SW 1271 (cell line): ENCODE measurements at regions not wholly inside any gene's neighbourhood (a gene's known extent, or its start where the extent isn't known, plus 50 kb on each side); places are given as distances from the start of the nearest gene placed in this dataset.

ENCODE experiments used
- DNase-seq, 2 experiments: peaks; one replicate each; lab custom pipeline; 2025; lab: John Stamatoyannopoulos, UW

DNA sequence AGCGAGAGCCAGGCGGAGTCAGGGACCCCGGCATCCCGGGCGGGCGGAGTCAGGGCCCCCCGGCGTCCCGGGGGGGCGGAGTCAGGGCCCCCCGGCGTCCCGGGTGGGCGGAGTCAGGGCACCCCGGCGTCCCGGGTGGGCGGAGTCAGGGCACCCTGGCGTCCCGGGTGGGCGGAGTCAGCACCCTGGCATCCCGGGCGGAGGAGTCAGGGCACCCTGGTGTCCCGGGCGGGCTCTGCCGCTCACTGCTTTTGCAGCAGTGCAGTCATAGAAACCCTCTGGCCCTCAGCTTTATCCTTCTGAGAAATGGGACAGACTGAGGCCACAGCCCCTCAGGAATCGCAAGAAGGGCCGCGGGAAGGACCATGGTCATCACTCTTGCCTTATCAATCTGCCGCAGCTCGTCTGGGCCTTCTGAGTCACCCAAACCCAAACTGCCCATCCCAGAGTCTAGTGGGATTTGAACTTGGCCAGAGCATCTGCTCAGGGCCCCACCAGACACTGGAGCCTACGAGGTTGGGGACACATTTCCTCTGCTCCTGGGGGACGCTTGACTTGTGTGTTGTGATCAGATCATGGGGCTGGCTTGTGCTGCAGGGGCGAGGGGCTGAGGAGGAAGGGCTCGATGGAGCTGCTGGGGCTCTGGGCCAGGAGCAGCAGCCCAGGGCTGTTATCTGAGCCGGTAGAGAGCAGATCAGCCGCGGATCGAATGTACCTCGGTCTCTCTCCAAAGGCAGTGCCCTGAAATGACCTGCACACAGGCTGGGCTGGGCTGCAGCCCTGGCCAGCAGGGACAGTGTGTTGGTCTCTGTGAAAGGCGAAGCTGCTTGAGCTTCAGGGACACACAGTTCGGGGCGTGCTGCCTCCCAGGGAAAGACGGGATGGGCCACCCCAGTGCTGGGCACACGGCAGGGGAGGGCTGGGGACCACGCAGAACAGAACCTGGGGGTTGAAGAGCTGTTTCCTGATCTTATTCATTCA lies 290.1 kb upstream of the HDAC4 start:
- DNase-seq = no peak

DNA sequence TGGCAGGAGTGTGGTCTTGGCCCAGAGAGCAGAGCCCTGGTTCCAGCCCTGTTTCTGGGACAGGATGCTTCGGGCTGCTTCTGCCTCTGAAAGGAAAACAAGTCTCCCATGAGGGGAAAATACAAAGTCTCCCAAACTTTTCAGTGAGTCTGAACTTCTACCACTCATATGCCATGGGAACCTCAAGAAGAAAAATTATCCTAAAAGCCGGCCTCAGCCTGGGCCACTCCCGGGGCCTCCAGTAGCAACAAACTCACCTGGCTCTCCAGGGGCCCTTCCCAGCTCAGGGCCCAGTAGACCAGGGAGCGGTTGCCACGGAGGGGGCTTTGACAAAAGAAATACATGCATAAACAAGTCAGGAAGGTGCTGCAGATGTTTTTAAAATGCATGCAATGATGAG lies 289.2 kb upstream of the HDAC4 start:
- DNase-seq = no peak

DNA sequence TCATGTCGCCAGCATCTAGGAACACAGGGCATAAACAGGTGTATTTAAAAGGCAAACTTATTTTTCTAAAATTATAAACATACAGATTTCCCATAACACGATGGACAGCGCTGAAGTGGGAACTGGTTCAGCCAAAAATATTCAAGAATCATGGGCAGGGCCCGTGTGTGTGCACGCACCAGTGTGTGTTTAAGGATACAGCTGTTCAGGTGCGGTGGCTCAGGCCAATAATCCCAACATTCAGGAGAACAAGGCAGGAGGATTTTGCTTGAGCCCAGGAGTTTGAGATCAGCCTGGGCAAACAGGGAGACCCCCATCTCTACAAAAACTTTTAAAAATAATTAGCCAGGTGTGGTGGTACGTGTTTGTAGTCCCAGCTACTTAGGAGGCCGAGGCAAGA lies 288.6 kb upstream of the HDAC4 start:
- no peak for DNase-seq

DNA sequence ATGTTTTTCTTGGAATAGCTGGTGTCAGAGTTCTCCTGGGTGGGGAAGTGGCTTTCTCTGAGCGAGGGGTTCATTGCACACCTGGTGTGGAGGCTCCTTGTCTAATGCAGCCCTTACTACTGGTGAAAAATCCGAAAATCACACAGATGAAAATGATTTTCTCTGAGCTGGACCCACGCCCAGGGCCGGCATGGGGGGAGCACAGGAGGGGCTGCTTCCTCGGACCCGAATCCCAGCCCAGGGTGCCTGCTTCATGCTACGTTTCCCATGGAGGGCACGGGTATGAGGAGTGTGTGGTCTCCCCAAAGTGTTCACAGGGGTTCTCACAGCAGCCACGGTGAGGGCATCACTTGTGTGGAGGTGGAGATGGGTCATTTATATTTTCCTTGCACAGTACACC lies 288.0 kb upstream of the HDAC4 start:
- DNase-seq = no peak

DNA sequence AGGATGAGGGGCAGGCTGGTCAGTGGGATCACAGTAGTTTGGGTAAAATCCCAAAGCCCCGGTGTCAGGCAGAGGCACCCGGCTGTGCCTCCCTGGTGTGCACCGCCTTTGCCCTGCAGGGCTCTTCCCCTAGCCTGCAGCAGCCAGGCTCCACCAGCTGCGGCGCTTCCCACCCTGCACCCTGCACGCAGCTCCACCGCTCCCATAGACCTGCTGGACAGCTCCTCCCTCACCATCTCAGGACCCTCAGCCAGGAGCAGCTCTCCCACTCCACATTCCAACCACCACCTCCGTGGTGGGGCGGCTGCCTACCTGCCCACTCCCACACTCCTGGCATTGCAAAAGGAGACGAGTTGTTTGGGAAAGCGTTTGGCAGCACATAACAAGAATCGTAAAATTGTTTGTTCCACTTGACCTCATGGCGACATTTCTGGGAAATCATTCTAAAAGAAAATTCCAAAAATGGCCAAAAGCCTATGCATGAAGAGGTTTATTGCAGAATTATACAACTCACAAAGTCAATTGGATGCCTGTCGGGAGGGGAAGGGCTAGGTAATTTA lies 287.4 kb upstream of the HDAC4 start:
- no peak for DNase-seq

DNA sequence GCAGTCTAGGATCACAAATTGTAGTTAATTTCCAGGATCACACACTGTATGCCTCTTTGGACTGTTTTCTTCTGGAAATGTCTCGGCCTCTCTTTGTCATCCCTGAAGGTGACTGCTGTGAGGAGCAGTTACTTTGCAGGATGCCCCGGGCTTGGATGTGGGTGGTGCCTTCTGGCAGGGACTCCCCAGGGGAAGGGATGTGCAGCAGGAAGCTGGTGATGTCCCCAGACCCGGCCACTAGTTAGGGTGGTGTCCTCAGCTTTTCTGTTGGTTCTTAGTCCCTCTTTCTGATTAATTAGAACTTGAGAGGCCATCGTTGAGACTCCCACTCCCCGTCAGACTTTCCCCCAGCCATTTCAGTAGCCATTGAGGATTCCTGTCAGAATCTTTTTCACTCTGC lies 286.6 kb upstream of the HDAC4 start:
- no peak for DNase-seq

DNA sequence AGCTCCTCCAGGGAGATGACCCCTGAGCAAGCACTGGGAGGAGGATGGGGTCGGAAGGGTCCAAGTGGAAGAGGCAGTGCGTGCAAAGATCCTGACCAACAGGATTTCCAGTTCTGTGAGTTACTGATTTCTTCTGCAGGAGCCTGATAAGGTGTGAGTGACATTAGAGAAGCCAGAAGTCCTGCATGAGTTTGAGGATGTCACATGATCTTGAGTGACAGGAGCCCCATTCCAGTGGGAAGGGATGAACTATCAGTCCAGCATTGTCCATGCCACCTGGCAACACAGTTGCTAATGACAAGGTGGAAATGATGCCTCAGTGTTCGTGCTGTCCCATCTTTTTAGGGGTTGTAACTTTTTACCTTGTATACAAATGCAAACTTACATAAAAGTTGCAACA lies 285.1 kb upstream of the HDAC4 start:
- DNase-seq = no peak

DNA sequence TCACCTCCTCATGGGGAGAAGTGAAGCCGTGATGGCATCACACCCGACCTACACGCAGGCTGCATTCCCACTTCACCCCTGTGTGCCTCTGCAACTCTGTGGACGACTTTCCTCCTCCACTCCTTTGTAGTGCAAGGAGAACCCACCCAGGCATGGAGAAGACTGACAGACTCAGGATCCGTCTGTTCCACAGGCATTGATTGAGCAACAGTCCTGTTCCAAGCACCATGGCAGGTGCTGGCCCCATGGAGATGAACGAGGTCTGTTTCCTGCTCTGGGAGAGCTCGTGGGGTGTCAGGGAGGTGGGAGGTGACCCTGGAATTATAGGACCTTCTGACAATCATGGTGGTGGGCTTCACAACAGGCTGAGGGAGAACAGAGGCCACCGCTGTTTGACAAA lies 284.7 kb upstream of the HDAC4 start:
- DNase-seq = no peak

DNA sequence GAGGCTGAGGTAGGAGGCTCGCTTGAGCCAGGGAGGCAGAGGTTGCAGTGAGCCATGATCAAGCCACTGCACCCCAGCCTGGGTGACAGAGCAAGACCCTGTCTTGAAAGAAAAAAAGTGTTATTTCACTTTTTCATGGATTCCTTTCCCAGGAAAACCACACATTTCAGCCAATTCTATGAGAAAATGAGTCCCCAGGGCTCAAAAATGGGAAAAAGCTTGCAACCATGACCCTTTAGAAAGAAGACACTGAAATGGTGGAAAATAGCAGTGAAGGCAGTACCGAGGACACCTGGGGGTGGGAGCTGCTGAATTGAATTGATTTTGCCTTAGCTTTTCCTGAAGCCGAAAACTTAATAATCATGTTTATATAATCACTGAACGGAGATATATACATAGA lies 284.2 kb upstream of the HDAC4 start:
- DNase-seq = no peak

DNA sequence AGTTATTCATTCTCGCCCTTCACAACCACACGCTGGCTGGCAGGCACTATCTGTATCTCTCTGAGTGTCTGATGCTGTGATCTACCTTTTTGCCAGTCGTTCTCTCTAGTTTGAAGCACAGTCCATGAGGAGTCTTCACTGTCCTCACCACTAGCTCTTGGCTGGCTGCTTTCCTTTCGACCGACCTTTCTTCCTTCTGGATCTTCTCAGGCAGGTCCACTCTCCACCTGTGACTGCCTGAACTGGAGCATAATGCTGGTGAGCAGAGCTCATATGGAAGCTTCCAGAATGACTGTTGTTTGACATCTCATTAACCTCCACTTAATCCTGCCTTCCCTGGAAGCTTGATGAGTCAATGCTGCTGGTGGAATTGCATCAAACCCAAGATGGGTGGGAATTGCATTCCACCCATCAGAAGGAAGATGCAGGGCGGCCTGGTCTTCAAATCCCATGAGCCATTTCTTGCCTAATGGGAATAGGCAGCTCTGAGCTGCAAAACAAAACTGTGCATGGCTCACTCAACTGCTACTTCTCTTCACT lies 283.5 kb upstream of the HDAC4 start:
- DNase-seq = no peak

DNA sequence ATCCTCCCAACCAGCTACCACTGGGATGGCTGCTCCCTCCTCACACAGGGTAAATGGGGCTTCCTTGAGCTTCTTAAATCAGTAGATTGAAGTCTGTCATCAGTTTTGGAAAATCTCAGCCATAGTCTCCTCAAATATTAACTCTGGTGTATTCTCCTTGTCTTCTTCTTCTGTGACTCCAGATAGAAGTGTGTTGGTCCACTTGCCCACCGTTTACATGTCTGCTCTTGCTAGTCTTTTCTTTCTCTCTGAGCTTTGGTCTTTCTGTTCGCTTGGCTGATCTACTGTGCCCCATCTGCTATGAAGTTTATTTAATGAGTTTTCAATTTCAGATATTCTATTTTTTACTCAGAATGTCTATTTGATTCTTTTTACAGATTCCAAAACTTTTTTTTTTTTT lies 281.7 kb upstream of the HDAC4 start:
- no peak for DNase-seq

DNA sequence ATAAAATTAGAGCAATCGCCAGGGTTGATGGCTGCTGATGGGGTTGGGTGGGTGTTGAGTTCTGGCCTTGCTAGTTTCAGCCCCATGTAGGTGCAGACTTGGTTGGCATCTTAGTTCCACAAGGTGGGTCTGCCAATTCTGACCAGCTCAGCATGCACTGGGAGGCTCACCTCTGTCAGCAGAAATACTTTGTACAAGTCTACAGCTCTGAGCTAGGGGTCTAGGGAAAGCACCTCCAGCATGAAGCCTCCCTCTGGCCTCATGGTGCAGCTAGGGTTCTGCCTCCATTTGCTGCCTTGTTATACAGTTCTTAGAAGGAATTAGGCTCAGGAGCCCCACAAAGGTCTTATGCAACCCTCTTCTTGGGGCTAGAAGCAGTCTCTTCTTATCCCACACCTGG lies 278.9 kb upstream of the HDAC4 start:
- DNase-seq = no peak

DNA sequence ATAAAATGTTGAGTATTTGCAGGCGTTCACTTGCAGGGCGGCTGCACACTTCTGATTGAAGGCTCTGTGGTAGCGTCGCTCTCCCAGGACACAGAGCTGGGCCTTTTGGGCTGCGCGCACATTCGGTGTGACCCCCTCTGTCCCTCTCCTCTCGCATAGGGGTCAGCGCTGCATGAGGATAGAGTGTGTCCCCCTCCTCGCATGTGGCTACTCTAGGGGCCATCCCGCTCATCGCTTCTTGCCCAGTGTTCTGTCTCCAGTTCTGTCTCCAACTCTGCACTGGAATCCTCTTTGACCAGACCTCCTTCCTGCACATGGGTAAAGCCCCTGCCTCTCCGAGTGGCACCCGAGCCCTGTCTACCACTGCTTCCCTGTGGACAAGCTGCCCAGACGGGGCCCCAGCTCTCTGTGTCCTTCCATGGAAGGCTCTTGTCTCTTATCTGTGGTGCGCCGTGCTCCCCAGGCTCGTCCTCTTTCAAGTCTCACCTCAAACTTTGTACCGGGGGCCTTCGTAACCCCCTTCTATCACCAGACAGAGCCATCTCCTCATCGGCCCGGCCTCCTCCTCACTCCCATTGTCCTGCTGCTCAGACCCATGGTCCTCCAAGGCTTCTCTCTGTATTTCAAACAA lies 278.0 kb upstream of the HDAC4 start:
- DNase-seq = no peak

DNA sequence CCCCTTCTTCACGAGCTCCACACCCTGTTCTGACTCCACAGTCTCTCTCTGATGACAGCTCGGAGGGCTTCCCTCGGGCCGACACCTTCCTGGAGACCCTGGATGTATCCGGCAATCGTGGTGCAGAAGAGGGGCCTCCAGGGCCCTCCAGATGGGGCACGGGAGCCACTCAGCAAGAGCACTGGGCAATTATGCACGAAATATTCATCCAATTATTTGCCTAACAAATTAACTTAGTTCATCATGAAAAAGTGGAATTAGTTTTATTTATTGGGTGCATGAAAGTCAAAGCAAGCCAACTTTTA lies 277.3 kb upstream of the HDAC4 start:
- DNase-seq = no peak

DNA sequence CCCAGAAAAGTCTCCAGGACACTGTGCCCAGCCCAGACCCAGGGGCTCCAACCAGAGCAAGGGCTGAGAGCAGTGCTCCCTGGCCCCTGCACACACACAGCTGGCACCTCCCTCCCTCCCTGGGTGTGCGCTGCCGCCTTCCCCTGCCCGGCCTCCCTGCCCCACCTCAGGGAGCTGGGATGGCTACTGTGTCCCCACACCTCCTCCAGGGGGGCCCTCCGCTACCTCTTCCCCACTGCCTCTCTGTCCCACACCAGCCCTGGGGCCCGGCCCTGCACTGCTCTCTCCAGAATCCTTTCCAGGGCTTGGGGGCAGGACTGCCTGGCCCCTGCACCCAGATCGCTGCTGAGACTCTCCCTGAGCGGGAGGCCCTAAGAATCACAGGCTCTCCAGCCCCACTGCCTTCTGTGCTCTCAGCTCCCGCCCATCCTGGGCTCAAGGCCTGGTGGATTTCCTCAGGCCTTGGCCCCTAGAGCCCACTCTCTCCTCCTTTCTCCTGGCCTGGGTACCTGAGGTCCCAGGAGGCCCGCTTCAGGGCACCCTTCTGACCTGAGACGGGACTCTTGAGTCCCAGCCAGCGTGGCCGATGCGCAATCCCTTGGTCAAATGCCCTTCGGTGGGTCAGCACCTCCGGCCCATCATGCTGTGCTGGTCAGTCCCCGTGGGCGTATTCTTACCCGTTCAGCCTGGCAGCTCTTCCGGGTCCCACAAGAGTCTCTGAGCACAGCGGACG lies 276.8 kb upstream of the HDAC4 start:
- DNase-seq = no peak

DNA sequence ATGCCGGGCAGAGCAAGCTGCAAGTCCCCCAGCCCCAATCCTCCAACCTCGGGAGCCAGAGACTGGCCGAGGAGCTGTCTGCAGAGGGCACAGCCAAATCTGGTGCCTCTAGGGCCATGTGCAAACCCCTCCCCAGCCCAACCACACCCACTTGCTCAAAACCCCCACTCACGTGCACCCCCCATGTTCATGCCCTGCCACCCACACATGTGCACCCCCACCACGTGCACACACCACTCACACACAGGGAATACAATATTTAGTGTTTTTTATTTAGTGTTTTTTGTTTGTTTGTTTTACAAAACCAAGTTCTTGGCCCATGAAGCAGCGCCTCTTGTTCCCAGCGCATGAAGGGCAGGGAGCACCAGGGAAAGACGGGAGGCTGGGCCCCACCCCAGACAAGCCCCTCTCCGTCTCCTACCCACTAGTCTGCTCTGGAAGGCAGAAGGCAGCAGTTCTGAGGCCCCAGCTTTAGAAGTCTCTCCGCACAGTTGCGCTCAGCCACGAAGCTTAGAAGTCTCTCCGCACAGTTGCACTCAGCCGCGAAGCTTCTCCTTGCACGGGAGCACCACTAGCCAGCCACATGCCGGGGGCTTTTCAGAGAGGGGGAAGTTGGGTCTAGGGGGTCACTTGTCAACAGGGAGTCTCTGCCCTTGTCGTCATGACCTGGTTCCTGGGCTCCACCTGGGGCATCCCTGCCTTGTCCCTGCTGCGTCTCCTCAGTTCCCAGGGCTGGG lies 276.1 kb upstream of the HDAC4 start:
- no peak for DNase-seq

DNA sequence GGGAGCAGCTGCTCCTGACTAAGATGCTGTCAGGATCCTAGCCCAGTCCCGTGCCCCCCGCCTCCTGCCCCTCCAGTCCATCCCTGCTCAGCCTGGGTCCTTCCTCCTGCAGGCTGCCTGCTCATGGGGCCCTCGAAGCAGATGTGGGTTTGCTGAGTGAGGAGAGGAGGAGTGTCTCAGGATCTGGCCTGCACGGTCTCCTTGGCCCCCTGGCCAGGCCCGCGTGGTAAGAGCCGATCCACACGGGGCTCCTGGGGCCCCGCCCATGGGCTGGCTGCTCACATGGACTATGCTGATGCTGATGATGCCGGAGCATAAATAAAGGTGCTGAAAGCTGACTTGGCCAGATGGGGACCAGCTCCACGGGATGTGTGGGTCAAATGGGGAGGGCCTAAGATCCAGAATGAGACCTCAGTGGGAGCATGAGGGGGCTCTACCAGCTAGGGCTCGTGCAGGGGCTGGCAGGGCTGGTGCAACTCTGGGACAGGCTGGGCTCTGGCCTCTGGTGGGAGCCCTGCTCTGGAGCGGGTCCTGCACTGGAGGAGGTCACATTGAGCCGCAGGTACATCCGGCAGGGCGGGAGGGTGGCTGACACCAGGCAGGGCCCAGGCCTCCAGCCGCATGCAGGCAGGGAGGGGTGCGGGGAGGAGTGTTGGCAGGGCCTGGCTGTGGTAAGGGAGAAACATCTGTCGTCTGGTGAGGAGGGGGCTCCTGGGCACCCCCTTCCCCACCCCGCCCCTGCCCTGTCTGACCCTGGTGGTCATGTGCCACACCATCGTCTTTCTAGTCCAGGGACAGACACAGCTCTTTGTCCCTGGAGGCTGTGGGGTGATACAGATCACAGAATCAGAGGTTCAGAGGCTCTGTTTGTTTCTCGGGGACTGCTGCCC lies 275.3 kb upstream of the HDAC4 start:
- no peak for DNase-seq

DNA sequence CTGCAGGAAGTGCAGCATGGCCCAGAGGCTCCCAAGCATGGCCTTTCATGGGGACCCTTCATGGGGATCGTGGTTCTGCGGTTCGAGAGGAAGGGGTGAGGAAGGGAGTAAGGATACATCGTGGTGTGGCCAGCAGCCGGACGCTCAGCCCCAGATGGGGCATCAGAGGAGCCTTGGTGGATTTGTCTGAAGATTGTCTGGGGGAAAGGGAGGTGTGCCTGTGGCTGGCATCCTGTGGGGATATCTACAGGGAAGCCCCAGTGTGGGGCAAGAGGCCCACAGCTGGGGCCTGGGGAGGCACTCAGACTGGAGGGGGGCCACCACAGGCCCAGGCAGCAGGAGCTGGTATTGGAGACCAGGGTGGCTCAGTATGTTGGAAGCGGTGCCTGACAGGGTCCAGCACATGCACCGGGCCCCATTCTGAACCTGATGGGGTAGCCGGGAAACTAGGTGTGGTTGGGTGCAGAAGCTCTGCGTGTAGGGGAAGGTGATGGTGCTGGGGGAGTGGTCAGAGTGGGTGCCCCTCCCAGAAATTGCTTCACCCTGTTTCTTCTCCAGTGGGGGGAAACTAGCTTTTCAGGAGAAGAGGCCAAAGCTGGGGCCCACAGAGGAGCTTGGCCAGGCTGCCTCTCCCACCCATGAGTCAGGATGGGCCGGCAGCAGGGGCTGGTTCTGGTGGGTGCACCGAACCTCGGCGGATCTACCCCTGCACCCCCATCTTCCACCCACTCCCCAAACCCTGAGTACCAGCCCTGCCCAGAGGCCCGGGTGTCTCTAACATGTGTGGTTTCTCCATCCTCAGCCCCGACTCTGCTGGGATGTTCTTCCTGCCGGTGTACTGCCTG lies 274.4 kb upstream of the HDAC4 start:
- no peak for DNase-seq

DNA sequence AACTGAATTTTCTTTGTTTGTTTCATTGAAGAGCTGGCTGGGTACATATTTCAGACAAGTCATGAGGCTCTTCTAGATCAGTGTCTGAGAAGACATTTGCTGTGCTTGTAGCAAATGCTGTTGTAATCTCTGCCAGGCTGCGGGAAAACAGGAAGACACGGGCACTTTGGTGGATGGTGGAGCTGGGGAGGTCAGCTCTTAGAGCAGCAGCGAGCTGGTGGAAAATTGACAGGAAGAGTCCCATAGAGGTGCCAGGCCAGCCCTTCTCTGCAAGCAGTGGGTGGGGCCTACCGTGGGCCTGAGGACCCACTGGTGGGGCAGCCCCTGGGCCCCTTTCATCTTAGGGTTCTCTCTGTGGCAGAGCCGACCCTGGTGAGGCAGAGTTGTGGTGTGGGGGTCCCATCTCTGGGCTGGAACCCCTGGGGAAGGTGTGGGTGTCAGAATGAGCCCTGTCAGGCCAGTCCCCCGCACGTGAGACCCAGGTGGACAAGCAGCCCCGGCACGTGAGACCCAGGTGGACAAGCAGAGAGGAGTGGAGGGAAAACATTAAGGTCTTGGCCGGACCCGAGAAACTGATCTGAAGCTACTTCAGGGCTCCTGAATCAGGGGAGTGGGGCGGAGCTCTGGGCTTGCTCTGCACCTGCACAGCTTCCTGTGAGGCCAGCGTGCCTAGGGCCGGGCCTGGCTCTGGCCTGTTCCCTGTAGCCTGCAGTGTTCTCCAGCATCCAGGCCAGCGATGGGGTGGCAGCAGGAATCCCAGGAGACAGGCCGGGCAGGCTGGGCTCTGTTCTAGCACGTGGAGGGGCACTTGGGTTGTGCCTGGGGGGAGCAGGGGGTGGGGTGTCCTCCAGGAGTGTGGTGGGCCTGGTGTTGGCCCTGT lies 273.5 kb upstream of the HDAC4 start:
- no peak for DNase-seq
